GM23248 (cell line): ENCODE measurements at regions not wholly inside any gene's neighbourhood (a gene's known extent, or its start where the extent isn't known, plus 50 kb on each side); places are given as distances from the start of the nearest gene placed in this dataset.
A peak's percentile ranks its signal among the peaks of the same experiment; 100 is the strongest.

Experiments
- DNase-seq: peaks from one replicate; pipeline ENCODE4 v3.0.0-alpha.2; 2015
- H2AFZ ChIP-seq: fragments of 200-600 bp; sonication (generic); 2 replicates; pipeline ENCODE4 v1.6.1; 2016; ENCODE audit warnings: antibody characterized with exemption
- H3F3A ChIP-seq: fragments of 200-600 bp; sonication (generic); 2 replicates; pipeline ENCODE4 v1.6.1; 2016; ENCODE audit warnings: mild to moderate bottlenecking, antibody characterized with exemption, mixed run types; ENCODE audit not compliant: insufficient read depth
- H3K27ac ChIP-seq: fragments of 200-600 bp; sonication (generic); 2 replicates; pipeline ENCODE4 v1.5.1; 2016; ENCODE audit warnings: mild to moderate bottlenecking
- H3K27me3 ChIP-seq: fragments of 200-600 bp; sonication (generic); replicated peaks from 2 replicates; pipeline ENCODE4 v1.6.1; 2016; ENCODE audit warnings: mild to moderate bottlenecking; ENCODE audit not compliant: insufficient read depth
- H3K36me3 ChIP-seq: fragments of 200-600 bp; sonication (generic); 2 replicates; pipeline ENCODE4 v1.6.1; 2016; ENCODE audit warnings: low read depth, mild to moderate bottlenecking
- H3K4me1 ChIP-seq: fragments of 200-600 bp; sonication (generic); 2 replicates; pipeline ENCODE4 v1.6.1; 2016; ENCODE audit warnings: mild to moderate bottlenecking; ENCODE audit not compliant: insufficient read depth
- H3K4me2 ChIP-seq: fragments of 200-600 bp; sonication (generic); one replicate; pipeline ENCODE4 v1.6.1; 2016; ENCODE audit warnings: mild to moderate bottlenecking; ENCODE audit not compliant: unreplicated experiment
- H3K4me3 ChIP-seq: fragments of 200-600 bp; sonication (generic); 2 replicates; pipeline ENCODE4 v1.5.1; 2016; ENCODE audit warnings: mild to moderate bottlenecking
- H3K79me2 ChIP-seq: fragments of 200-600 bp; sonication (generic); 2 replicates; pipeline ENCODE4 v1.6.1; 2016; ENCODE audit warnings: mild to moderate bottlenecking; ENCODE audit not compliant: insufficient read depth
- H3K9ac ChIP-seq: fragments of 200-600 bp; sonication (generic); 2 replicates; pipeline ENCODE4 v1.6.1; 2016; ENCODE audit warnings: mild to moderate bottlenecking
- H3K9me2 ChIP-seq: fragments of 200-600 bp; sonication (generic); 2 replicates; pipeline ENCODE4 v1.6.1; 2016; ENCODE audit warnings: mixed run types, mild to moderate bottlenecking, moderate library complexity; ENCODE audit not compliant: insufficient read depth
- H3K9me3 ChIP-seq: fragments of 200-600 bp; sonication (generic); one replicate; pipeline ENCODE4 v1.6.1; 2017; ENCODE audit warnings: low read depth
- H4K20me1 ChIP-seq: fragments of 200-600 bp; sonication (generic); 2 replicates; pipeline ENCODE4 v1.6.0; 2016; ENCODE audit not compliant: insufficient read depth
- EZH2 ChIP-seq: fragments of 200-600 bp; sonication (generic); IDR thresholded peaks from 2 replicates; pipeline ENCODE4 v1.6.1; 2018; ENCODE audit warnings: antibody characterized with exemption, mild to moderate bottlenecking; ENCODE audit not compliant: insufficient read depth, poor library complexity, severe bottlenecking
- EZH2phosphoT487 ChIP-seq: fragments of 200-600 bp; sonication (generic); IDR thresholded peaks from 2 replicates; pipeline ENCODE4 v1.6.1; 2018; ENCODE audit warnings: antibody characterized with exemption, moderate library complexity, mild to moderate bottlenecking, low read depth; ENCODE audit not compliant: insufficient read depth
- WGBS, 2 experiments: methylation state at CpG; one replicate each; pipeline ENCODE4 v1.1.6; 2015 to 2017; ENCODE audit warnings: low lambda C conversion rate in 2 of 2, low coverage in 1 of 2; ENCODE audit errors: missing lambda C conversion rate in 2 of 2; 5-methylcytosine and 5-hydroxymethylcytosine counted together
- in situ Hi-C: fragments of 300-500 bp; cut with MboI; formaldehyde crosslinking; loops from 2 replicates; pipeline ENCODE4 v1.15.0; 2020

DNA sequence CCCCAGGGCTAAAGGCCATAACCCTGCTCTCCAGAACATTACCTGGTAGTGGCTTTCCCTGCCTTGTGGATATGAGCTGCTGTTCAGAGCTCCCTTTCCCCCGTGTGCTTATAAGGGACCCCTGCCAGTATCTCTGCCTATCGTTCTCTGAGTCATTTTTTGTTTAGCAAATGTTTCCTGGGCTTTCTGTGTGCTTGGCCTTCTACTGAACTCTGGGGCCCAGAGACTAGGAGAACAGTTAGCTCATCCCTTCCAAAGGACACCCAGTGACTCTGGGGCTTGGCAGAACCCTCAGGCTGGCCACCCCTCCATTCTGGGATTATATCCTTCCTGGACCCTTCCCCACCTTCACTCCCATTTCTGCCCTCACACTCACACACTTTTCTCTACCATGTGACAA, 80.8 kb upstream of the POU3F1 start:
- H3F3A ChIP-seq, result no peaks in the 10 kb centered on the region
- H3K4me2 ChIP-seq, result no peak overlapping the region
- no peak overlapping the region for H3K4me3 ChIP-seq
- H3K9ac ChIP-seq, result no peak overlapping the region
- H3K27ac ChIP-seq, result no peak overlapping the region
- H3K36me3 ChIP-seq, result no peaks in the 10 kb centered on the region
- DNase-seq, result peak; percentile 59
- H3K79me2 ChIP-seq, result no peaks in the 10 kb centered on the region
- no peaks in the 10 kb centered on the region for H3K27me3 ChIP-seq
- in situ Hi-C loops, result no loop called here
- no peaks in the 10 kb centered on the region for H3K9me3 ChIP-seq
- 8 to 12% methylated on average over 2 of the region's 2 CpGs for WGBS, 2 experiments
- H4K20me1 ChIP-seq, result no peaks in the 10 kb centered on the region
- H2AFZ ChIP-seq, result no peak overlapping the region
- TF ChIP-seq EZH2, result no peak
- TF ChIP-seq EZH2phosphoT487, result no peak
- H3K4me1 ChIP-seq, result peaks cover 12% of the 10 kb centered on the region; the same call in 1 of the 2 replicates
- H3K9me2 ChIP-seq, result no peaks in the 10 kb centered on the region

DNA sequence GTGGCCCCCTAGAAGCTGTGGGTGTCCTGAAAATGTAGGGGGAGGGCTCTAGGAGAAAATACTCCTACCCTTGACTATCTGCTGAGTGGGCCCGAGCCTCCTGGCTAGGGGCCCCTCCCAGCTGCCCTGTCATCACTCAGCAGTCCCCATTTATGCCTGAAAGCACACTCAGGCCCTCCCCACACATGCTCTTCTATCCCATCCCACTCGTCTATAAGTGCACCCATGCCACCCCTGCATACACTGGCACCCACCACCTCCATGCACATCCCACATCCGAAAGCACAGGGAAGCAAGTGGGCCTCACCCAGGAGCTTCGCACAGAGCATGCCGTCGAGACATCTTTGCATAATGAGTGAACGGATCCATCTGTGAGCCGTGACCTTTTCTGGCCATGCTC, 80.4 kb upstream of the POU3F1 start:
- 62 to 66% methylated on average over 8 of the region's 8 CpGs for WGBS, 2 experiments
- no peaks in the 10 kb centered on the region for H3K36me3 ChIP-seq
- H3F3A ChIP-seq, result no peaks in the 10 kb centered on the region
- H3K9me2 ChIP-seq, result no peaks in the 10 kb centered on the region
- H4K20me1 ChIP-seq, result no peaks in the 10 kb centered on the region
- H3K79me2 ChIP-seq, result no peaks in the 10 kb centered on the region
- in situ Hi-C loops, result no loop called here
- no peak overlapping the region for H3K27ac ChIP-seq
- no peaks in the 10 kb centered on the region for H3K9me3 ChIP-seq
- no peak overlapping the region for H2AFZ ChIP-seq
- DNase-seq, result no peak
- no peak overlapping the region for H3K9ac ChIP-seq
- no peak for TF ChIP-seq EZH2phosphoT487
- no peak for TF ChIP-seq EZH2
- peaks cover 12% of the 10 kb centered on the region; the same call in 1 of the 2 replicates for H3K4me1 ChIP-seq
- H3K4me2 ChIP-seq, result no peak overlapping the region
- no peaks in the 10 kb centered on the region for H3K27me3 ChIP-seq
- H3K4me3 ChIP-seq, result no peak overlapping the region

DNA sequence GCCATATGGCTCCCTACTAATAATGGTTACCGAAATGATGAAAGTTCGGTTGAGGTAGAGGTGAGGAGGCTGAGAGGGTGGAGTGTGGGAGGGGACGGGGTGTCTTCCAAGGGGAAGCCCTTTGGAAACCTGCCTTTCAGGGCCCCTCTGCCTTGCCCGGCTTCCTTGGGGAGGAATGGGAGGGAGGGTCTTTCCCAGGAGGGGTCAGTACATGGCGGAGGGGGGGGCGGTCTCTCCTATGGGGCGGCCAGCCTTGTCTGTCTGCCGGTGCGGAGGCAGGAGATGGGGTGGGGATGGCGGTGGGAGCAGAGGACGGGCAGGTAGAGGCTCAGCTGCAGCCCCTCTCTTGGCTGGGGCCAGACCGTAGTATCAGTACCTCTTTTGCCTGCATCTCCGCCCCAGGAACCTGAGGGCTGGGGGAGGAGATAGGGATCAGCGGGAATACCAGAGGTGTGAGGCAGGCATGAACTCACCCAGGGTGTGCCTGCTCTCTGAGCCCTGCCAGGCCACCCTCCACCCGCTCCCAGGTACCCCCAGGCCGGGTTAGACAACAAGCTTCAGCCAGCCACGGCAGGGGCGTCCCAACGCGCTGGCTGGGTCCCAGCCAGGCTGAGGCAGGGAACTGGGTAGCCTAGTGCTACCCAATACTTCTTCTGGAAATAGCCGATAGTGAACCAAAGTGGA, 79.4 kb upstream of the POU3F1 start:
- Histone ChIP-seq H3K4me3 (no peak overlapping the region), H3F3A (no peaks in the 10 kb centered on the region), H3K27ac (no peak overlapping the region), H3K79me2 (no peaks in the 10 kb centered on the region), H3K9ac (no peak overlapping the region), H2AFZ (no peak overlapping the region), H3K4me1 (peaks cover 12% of the 10 kb centered on the region; the same call in 1 of the 2 replicates), H3K9me2 (no peaks in the 10 kb centered on the region), H3K4me2 (no peak overlapping the region), H3K27me3 (no peaks in the 10 kb centered on the region), H4K20me1 (no peaks in the 10 kb centered on the region), H3K36me3 (no peaks in the 10 kb centered on the region), H3K9me3 (no peaks in the 10 kb centered on the region)
- TF ChIP-seq EZH2phosphoT487, result no peak
- no peak for TF ChIP-seq EZH2
- in situ Hi-C loops, result no loop called here
- DNase-seq, result no peak
- WGBS, 2 experiments, result 59 to 70% methylated on average over 14 to 21 of the region's 21 CpGs

DNA sequence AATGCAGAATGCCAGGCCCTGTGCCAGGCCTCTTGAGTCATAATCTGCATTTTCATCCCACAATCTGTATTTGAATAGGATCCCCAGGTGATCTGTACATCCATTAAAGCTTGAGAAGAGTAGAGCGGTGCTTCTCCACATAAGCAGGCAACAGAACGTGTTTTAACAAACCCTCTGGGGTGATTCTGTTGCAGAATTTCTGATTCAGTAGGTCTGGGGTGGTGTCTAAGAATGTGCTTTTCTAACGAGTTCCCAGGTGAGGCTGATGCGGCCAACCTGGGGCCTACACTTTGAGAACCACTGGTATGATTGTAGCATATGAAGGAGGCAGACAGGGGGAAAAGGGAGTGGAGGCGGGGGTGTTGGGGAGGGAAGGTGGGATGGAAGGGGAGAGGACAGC, 78.4 kb upstream of the POU3F1 start:
- Histone ChIP-seq H4K20me1 (no peaks in the 10 kb centered on the region), H3K36me3 (no peaks in the 10 kb centered on the region), H3K9ac (no peak overlapping the region), H3K27ac (no peak overlapping the region), H3K9me2 (no peaks in the 10 kb centered on the region), H3K9me3 (no peaks in the 10 kb centered on the region), H3K4me1 (0 out of 2 replicates have a peak, but pooled peaks cover 5% of the 10 kb centered on the region), H3K79me2 (no peaks in the 10 kb centered on the region), H3K4me2 (no peak overlapping the region), H3K27me3 (no peaks in the 10 kb centered on the region), H3K4me3 (no peak overlapping the region), H3F3A (no peaks in the 10 kb centered on the region), H2AFZ (no peak overlapping the region)
- TF ChIP-seq EZH2 (no peak), EZH2phosphoT487 (no peak)
- 39 to 44% methylated on average over 5 of the region's 5 CpGs for WGBS, 2 experiments
- in situ Hi-C loops, result no loop called here
- no peak for DNase-seq
